Glomerular visceral epithelial cell (primary cell): ENCODE measurements at regions not wholly inside any gene's neighbourhood (a gene's known extent, or its start where the extent isn't known, plus 50 kb on each side); places are given as distances from the start of the nearest gene placed in this dataset.

Source experiments
- DNase-seq: peaks from one replicate; pipeline ENCODE4 v3.0.0-alpha.2; 2016; ENCODE audit errors: extremely low spot score

DNA sequence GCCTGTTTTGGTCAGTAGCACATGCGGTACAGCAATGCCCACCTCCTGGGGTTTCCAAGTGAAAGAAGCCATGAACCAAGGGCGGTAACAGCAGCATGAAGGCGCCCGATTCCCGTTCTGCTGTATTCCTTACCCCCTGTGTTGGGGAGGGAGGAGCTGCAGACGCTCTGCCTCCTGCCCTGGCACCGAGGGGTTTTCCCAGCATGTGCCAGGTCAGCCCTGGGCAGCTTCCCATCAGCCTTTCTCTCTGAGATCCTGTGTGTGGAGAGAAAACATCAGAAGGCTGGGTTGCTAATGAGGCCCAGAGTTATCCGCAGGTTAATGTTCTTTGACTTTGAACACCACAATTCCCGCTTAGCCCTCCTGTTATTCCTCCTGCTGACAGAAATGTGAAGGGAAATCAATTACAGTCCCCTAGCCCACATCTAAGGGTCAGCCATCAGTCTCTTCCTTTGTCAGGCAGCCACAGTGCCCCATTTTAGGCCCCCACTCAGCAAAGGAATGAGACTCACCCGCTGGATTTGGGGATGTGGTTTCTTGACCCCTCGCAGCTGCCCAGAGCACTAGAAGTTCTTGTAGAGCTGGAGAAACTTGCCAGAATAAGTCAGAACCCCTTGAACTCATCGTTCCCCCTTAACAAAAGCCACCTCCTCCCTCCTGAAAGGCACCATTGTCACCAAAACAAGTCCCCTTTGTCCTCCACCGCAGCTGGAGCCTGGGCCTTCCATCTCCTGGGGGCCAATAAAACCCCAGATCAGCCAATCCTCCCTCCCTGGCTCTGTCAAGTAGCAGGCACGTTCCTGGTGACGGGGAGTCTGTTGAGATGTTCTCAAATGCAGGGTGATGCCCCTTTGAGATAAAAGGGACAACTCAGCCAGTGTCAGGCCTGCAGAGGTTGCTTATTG is 168.5 kb downstream of the KATNIP start:
- DNase-seq = peak; percentile 9

GRCh38 chr16:27719106-27719445 is 169.1 kb downstream of the KATNIP start:
- no peak for DNase-seq

DNA sequence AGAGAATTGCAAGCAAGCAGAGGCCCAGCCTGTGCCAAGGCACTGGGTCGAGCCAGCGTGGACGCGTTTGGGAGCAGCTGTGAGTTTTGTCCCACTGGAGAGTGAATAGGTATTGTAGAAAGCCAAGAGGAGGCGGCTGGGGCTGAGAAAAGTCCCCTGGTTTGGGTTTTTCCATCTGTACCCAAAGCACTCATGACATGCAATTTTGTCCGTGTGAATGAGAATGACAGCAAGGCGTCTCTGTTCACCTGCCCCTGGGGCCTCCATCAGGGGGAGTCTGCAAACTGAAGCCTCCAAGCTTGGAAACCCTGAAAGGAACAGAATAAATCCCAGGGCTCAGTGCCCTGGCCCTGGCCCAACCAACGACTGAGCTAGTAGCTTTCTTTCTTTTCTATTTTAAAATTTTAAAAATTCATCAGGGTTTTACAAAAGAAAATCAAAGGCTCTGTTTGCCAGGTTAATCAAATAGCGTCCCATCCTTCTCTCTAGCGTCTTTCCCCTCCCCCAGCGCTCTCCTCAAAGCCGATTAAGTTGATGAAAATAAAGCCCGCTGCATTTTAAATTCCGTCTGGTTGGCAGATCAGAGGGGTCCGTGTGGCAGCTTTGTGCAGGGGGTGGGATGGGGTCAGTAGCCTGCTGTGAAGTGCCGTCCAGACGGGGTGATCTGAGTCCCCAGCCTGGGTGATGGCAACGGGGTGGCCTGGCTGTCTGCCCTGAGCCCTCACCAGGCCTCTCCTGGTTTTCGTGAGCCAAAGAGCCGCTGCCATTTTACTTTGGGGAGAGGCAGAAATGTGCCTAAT is 171.0 kb downstream of the KATNIP start:
- no peak for DNase-seq

GRCh38 chr16:27721531-27722181 is 171.7 kb downstream of the KATNIP start:
- DNase-seq = no peak

- no peak for DNase-seq
Observed at GRCh38 chr16:27722207-27722606, 172.3 kb downstream of the KATNIP start.

DNA sequence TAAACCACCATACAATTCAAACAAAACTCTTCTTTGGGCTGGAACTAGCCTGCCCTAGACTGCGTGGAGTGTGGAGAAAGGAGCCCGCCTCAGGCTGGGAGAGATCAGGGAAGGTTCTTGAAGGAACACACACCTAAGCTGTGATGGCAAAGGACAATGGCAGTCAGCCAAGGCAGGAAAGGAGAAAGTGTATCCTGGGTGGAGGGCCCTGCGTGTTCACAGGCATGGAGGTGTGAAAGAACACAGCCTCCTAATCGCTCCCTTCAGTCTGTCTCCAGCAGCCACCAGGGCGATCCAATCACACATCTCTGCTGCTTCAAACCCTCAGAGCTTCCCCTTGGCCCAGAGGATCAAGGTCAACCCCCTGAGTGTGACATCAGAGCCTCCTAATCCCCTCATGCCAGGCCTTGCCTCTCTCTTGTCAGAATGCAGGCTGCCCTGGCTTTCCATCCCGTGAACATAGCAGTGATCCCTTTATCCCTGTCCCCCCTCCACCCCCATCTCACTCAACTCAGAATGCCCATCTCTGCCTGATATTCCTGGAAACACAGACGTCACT is 173.0 kb downstream of the KATNIP start:
- DNase-seq = no peak

DNA sequence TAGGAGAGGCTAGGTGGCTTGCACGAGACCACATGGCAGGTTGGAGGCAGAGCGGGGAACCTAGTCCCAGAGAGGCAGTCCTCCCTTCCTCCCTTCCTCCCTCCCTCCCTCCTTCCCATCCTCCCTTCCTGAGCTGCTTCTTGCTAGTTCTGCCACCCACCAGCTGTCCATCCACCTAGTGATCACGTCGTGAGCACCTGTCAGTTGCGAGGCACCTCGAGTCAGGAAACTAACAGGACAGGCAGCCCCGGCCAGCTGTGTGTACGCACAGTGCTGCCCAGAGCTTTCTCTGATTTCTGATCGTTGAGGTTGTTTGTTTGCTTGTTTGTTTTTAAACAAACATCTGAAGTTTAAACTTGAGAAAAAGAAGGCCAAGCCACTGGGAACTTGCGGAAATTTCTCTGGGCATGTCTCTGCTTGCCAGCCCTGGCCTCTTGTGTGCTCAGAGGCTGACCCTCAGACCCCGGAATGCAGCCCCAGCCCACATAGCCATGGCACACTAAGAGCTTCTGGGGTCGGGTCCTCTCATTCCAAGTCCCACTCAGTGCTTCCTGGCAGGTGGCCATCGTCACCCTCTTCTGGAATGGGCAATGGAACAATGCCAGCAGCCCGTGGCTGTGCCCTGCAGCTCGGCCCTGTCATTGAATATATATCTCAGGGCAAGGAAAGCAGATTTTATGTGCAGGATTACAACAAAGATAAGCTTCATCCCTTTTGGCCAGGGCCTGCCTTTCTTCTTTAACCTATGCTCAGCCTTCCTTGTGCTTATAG is 174.0 kb downstream of the KATNIP start:
- DNase-seq = peak; percentile 20

DNA sequence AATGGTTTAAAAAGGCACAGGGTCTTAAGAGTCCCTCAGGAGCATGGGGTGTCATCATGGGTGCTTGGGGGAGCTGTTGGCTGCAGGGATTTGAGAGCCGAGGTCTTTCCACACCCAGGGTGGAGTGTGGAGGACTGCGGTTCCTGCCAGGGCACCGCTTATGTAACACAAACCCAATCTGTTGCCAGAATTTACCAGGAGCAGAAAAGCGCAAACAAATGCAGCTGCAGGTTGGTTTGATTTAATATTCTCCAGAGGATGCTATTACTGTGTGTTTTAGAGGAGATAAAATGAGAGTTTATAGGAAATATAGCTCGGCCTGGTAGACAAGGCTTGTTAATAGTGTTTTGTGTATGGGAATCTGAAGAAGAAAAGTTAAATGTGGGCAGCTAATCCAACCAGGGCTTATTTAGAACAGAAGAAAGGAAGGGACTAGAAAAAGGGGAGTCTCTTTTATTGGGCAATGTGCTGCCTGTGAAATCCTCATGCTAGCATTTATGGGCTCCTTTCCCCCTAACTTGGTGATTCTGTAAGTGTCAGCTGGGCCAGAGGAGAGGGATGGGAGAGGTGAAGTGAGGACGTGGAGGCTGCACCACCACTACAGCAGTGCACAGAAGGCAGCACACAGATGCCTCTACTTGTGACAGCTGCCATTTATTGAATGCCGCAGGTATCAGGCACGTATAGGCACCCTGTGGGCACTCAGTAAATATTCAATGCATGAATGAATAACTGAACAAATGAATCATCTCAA is 174.7 kb downstream of the KATNIP start:
- no peak for DNase-seq

DNA sequence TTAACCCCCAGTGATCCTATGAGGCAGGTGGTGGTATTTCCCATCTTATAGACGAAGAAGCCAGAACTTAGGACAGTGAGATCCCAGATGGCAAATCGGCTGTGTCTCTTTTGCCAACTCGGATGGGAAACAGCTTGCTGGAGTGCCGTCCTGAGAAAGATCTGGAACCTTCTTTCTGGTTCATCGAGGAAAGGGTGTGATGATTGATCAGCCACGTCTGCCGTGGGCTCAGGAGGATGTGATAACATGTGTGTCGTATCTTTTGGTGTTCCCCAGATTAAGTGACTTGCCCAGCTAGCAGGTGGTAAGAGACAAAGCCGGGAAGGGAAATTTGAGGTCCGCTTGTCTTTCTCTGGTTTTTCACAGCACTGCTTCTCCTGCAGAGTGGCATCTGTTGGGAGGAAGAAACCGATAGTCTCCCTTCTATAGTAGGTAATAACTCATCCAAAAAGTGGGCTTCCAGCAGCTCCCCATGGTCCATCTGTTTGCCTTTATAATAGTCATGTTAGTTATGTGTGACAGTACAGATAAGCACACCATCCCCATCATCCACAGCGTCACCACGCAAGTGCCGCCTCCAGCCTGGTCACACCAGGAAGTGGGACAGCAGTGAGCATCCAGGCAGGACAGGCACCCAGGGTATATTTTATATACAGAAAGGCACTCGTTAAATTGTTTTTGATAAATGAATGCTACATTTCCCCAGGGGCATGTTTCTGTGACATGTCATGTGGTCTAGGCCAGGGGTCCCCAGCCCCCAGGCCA is 175.5 kb downstream of the KATNIP start:
- no peak for DNase-seq

DNA sequence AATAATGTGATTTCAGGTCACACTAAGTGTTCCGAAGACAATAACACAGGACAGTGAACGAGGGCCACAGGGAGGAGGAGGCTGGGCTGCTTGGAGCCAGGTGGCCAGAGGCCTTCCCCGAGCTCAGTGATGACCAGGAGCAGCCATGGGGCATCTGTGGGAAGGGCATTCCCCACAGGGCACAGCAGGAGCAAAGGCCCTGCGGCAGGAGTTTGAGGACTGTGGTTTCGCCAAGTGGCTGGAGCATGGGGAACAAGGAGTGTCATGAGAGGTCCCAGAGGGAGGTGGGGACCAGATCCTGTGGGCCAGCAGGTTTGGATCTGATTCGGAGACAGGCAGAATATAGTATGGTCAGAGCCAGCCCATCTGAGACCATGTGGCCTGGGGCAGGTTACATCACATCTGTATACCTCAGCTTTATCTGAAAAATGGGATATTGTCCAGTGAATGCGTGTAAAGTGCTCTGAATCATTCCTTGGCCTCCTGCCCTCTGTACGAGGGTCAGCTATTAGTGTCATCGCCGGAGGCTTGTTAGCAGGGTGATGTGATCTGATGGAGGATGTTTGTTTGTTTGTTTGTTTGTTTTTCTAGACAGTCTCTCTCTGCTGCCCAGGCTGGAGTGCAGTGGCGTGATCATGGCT is 176.8 kb downstream of the KATNIP start:
- DNase-seq = no peak

DNA sequence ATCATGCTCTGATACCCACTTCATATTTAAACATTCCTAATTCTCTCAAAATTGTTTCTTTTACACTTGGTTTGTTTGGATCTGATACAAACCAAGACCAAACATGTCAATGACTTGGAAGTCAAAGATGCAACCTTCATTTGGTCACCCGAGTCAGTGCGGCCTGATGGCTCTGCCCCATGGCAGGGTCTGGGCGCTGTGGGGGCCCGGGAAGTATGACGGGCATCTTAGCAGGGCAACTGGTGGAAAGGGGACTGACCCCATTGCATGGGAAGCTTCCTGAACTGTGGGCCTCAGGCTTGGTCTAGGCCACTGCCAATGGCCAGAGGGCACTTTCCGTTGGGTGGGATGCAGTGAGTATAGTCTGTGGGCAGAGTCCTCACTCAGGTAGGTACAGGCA is 178.0 kb downstream of the KATNIP start:
- no peak for DNase-seq

DNA sequence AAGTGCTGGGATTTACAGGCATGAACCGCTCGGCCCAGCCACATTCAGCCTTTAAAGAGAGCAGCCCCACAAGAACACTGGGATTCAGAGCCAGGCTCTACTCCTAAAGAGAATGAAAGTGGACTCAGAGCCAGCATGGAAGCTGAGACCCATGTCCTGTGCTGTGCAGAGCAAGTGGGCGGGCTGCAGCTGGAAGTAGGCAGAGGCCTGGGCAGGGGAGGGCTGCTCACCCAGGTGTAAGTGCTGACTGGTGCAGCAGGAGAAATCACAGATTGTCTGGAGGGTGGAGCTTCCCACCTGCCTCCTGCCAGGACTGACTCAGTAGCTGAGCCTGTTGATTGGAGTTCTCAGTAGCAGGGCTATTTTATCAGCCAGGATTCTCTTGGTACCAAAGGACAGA is 178.7 kb downstream of the KATNIP start:
- DNase-seq = no peak

DNA sequence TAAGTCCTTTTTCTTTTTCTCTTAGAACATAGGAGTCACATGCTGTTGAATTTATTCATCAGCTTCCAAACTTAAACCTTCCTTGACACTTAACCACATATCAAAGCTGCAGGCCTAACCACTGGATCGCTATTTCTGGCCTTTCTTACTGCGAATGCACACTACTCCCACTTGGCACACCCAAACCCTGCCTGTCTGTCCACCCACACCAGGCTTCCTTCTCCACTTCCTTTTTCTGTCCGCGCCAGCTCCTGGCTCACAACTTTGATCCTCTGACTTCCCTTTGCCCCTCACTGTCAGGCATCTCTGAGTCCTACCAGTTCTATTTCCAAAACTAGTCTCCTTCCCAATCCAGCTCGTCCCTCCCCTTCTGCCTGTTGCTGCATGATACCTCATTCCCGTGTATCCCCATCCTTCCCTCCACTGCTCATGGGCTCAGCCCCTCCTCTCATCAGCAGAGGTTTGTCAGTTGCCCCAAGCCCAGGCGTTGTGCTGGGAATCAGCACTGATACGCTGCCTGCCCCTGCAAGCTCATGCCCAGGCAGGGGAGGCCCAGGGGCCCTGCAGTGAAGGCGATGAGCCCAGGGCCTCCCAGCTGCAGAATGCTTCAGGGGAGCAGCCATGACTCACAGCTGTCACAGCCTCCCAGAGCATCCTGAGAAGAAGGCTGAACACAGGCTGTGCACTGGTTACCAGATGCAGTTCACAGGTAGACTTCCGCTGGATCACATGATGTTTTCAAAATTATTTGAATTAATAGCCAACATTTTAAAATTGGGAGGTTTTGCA is 179.8 kb downstream of the KATNIP start:
- DNase-seq = no peak

DNA sequence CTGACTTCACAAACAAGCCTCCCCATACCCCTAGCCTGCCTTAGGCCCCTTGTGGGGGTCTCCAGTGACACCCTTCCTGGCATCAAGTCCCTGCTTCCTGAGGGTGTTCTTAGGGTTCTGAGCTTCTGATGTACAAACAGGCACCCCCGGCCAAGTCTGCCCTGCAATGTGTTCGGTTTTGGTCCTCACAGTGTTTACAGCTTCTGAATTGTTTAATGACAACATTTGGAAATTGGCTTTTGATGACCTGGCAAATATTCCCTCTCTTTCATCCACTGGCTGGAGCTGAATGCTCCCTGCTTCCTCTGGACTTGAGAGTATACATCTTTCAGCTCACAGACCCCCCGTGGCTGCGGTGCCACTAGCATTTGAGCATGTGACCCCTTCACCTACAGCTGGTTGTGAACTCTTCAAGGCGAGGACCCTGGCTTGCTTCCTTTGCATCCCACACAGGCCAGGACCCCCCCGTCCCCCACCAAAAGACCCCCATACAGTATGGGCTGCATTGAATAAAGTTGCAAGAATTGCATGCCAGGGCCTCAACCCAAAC is 180.8 kb downstream of the KATNIP start:
- DNase-seq = no peak

DNA sequence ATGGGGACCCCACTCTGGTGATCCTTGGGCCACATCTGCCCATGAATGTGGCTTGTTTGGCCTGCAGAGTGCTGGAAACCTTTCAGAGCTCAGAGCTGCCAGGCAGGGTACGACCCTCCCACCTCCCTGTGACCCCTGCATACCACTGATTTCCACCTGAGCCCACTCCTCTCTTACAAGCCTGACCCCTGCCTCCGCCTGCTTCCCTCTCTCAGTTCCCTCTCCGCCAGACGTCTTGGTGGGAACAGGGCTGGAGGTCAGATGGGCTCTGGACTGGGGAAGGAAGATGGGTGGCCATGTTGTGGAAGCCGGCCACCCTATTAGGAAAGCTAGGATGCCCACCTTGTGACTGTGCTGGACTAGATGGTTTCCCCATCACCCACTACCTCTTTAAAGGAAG is 185.1 kb downstream of the KATNIP start:
- DNase-seq = no peak

- no peak for DNase-seq
Observed at GRCh38 chr16:27736431-27736830, 186.5 kb downstream of the KATNIP start.

DNA sequence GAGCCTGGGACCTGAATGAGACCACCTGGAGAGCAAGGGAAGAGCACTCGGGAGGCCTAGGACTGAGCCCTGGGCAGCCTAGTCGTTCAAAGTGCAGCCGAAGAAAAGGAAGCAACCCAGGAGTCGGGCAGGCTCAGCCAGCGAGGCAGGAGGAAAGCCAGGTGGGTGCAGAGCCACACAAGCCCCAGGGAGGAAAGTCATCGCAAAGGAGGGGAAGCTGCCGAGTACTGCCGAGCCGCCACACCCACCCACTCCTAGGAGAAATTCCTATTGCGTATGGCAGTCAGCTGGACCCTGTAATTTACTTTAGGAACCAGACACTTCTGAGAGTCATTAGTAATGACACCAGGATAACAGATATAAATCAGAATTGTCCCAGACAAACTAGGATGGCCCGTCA is 187.6 kb downstream of the KATNIP start:
- DNase-seq = no peak
